Uterus (tissue), 2 donors: ENCODE measurements at regions not wholly inside any gene's neighbourhood (a gene's known extent, or its start where the extent isn't known, plus 50 kb on each side); places are given as distances from the start of the nearest gene placed in this dataset.
"Not testable (repeated sequence)": the region's sequence is repeated elsewhere in the genome, so short reads cannot be mapped to it uniquely, and the experiment has no call there.

Experiments
- POLR2A ChIP-seq, 2 donors: fragments of 450-650 bp; IDR thresholded peaks; one replicate each; pipeline ENCODE4 v1.6.1; 2016; ENCODE audit warnings: antibody characterized with exemption in 2 of 2, mild to moderate bottlenecking in 1 of 2, moderate library complexity in 1 of 2
- TF ChIP-seq, protein P1 (sequence below), 4 experiments: fragments of 200-600 bp in 2 of 4; fragments of 450-650 bp in 2 of 4; sonication (generic) in 2 of 4; IDR thresholded peaks; one replicate each; pipeline ENCODE4 v1.5.1; 2016 to 2019; ENCODE audit warnings: antibody characterized with exemption in 4 of 4, mild to moderate bottlenecking in 2 of 4, moderate library complexity in 1 of 4

DNA sequence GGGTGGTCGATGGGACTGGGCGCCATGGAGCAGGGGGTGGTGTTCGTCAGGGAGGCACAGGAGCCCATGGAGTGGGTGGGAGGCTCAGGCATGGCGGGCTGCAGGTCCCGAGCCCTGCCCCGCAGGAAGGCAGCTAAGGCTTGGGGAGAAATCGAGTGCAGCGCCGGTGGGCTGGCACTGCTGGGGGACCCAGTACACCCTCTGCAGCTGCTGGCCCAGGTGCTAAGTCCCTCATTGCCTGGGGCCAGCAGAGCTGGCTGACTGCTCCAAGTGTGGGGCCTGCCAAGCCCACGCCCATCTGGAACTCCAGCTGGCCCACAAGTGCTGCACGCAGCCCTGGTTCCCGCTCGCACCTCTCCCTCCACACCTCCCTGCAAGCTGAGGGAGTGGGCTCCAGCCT, 1009.6 kb downstream of the TMTC2 start:
- TF ChIP-seq, protein P1, sequence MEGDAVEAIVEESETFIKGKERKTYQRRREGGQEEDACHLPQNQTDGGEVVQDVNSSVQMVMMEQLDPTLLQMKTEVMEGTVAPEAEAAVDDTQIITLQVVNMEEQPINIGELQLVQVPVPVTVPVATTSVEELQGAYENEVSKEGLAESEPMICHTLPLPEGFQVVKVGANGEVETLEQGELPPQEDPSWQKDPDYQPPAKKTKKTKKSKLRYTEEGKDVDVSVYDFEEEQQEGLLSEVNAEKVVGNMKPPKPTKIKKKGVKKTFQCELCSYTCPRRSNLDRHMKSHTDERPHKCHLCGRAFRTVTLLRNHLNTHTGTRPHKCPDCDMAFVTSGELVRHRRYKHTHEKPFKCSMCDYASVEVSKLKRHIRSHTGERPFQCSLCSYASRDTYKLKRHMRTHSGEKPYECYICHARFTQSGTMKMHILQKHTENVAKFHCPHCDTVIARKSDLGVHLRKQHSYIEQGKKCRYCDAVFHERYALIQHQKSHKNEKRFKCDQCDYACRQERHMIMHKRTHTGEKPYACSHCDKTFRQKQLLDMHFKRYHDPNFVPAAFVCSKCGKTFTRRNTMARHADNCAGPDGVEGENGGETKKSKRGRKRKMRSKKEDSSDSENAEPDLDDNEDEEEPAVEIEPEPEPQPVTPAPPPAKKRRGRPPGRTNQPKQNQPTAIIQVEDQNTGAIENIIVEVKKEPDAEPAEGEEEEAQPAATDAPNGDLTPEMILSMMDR (IDR thresholded peaks at IDR 0.05), result not testable (repeated sequence)
- not testable (repeated sequence) for TF ChIP-seq POLR2A (IDR thresholded peaks at IDR 0.05)
